ENCODE measurements at regions not wholly inside any gene's neighbourhood (a gene's known extent, or its start where the extent isn't known, plus 50 kb on each side); places are given as distances from the start of the nearest gene placed in this dataset.

DNA sequence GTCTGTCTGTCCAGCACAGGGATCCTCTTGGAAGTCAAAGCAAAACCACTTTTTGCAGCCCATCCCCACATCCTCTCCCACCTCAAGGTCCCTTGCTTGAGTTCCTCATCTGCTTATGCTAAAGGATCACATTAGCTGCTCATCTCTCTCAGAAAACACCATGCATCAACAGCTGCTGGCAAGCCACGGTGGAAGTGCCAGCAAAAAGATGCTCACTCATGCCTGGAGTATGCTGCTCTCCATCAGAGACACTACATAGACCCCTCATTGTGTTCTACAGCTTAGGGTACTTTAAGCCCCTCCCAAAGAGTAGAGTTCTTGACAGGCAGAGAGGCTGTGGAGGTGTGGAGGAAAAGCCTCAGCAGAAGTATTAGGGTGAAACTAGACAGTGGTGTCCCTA lies 94.6 kb upstream of the COL8A1 start:
- no peak for DNase-seq (ENCODE audit: extremely low read depth, low read depth)

DNA sequence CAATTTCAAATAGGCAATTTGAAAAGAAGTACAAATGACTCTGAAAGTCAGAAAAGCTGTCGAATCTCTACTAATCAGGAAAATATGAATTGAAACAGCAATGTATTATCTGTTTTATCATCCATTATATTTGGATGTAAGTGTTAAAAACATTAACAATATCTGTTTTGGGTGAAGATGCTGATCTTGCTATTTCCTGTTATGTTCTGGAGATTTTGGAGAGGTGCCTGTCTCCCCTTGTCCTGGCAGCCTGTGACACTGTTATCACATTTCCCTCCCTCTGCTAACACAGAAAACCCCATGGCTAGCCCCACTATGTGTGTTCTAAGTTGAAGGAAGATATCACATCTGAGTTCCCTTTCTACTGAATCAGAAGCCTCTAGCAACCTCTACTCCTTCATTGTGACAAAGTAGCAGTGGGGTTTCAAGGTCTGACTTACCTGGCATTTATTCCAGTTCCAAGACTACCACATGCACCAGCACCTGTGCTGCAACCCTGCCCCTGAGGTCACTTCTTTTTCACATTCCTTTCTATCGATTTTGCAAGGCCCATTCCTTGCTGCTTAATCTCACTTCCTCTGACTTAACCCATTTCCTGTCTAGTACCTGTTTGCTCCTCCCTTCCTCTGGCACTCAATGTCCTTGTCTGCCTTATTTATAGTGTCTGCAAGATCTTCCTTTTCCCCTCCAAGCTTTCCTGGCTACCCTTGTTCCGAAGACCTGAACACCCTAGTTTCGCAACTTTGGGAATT lies 95.5 kb upstream of the COL8A1 start:
- no peak for DNase-seq (ENCODE audit: extremely low read depth, low read depth)

DNA sequence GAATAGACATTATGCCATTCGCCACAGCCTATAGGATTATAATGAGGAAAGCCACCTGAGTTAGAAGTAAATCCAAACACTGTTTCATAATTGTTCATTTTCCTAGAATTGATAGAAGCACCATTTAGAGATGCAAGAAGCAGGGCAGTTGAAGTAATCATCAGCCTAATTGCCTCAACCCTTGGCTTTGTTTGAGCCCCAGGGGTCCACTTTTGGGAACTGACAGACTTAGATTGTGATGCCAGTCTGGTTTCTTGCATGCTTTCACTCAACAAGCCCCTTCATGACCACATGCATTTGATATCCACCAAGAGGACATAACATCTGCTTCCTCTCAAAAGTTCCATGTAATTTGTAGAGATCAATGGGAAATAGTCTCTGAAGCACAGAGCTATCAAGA lies 97.2 kb upstream of the COL8A1 start:
- no peak for DNase-seq (ENCODE audit: extremely low read depth, low read depth)

DNA sequence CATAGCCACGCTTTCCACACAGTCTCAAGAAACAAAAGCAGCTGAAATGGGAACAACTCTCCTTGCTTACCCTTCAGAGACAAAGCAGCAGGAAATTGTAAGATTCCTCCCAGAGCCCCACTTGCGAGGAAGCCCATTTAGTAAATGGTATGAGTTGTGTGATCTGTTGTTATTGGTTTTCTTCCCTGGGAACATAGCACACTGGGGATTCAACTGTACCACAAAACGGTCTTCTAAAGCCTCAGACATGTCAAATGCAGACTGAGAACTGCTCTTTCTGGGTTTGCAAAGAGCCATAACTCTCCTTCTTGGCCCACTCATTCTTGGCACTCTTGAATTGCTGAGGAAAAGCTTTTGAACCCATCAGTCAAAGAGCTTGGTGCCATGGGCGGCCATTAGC lies 101.0 kb upstream of the COL8A1 start:
- DNase-seq (ENCODE audit: extremely low read depth, low read depth), result no peak

DNA sequence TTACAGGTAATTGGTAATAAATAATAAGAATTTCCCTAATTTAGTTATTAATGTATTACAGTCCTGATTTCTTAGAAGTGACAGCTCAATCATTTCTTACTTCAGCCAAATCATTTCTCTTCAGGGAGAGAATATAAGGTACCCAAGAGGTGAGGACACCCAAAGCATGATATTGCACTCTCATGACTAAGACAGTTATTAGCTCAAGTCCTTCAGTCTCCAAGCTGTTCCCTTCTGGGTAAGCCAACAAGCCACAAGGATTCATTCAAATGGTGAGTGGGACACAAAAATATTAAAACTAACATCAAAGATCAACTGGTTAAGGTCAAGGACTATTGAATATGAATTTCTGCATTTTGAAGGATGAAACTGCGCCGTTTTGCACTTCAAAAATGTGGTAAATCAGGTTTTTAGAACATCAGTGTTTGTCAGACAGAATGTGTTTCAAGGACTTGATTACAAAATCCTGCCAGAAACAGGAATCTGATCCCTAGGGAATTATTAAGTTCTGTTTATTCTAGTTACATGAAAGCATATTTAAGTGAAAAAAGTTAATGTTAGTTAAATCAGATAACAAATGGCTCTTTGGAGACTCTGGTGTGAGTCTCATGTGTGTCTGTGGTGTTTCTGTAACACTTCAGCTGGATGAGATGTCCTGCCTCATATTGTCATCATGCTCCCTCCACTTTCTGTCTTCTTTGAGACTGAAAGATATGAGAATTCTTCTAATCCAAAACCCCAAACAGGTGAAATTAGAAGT lies 101.7 kb upstream of the COL8A1 start:
- no peak for DNase-seq (ENCODE audit: extremely low read depth, low read depth)

DNA sequence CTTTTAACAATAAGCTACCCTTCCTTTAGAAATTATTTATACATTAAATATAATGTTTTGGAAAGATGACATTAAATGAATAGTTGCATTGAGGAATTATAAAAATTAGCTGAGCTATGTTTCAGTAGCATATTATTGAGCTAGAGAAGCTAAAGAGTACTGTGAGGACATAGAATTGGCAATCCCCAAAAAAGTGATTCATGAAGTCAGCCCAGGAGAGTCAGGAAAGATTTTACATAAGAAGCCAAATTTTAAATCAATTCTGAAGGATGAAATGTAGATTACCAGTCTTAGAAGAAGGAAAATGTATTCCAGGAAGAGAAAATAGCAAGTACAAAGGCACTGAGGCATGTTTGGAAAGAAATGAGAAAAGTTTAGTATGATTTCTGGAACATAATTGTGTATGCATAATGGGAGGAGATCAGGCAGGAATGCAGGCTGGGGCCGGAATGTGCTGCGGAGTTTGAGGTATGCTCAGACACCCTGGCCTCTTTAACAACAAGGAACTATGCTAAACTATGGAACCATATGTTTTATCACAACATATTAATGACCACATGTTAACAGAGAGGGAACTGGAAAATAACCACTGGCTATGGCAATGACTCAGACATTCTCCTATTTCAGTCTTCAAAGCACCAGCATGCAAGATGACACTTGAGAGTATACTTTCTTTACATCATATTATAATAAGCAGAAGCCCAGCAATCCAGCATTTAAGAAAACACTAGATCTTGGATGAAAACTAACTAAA lies 103.3 kb upstream of the COL8A1 start:
- DNase-seq (ENCODE audit: extremely low read depth, low read depth), result peak; percentile 54

DNA sequence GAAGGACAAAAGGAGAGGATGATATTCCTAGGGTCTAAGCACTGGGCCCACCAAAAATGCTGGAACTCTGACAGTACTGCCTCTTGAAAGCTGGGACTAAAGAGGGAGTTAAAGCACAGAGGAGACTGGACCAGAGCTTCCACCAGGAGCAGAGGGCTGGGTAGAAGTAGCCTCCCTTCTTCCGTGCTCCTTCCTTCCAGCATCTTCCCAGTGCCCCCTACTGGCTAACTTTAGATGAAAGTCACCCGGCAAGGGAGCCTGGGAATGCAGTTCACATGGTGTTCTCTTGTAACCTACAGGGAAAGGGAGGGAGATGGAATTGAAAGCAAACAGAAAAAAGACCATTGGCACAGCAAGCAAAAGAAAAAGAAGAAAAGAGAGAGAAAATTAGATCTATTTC lies 106.1 kb upstream of the COL8A1 start:
- peak; percentile 87 for DNase-seq (ENCODE audit: extremely low read depth, low read depth)

DNA sequence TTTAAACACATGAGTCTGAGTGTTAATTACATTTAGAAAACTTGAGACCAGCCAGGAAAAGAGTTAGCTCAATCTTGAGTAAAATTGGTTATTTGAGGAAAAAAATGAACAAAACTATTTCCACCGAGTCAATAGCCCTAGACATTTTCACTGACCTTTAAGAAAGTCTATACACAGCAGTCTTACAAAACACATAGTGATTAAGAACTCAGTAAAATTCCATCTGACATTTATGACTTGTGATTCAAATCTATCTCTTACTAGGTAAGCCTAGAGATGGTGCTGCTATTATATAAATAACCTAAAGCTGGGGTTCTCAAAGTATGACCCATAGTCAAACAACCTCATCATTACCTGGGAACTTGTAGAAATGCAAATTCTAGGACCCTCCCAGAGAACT lies 109.1 kb upstream of the COL8A1 start:
- no peak for DNase-seq (ENCODE audit: extremely low read depth, low read depth)

DNA sequence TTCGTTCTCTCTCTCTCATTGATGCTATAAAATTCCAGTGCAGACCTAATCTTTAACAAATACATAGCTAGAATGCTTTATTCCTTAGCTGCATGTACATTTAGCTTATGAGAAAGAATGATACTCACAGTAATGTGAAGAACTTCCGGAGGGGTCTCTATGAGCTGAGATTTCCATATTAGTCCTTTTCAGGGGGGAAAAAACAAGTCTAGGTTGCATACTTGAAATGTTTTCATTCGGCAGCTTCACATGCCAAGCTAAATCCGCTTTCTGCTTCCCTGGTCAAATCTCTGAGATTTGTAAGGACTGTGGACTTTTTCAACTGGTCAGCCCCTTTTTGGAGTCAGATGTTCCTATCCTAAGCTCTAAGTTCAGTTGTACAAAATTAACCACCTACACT lies 111.5 kb upstream of the COL8A1 start:
- no peak for DNase-seq (ENCODE audit: extremely low read depth, low read depth)

DNA sequence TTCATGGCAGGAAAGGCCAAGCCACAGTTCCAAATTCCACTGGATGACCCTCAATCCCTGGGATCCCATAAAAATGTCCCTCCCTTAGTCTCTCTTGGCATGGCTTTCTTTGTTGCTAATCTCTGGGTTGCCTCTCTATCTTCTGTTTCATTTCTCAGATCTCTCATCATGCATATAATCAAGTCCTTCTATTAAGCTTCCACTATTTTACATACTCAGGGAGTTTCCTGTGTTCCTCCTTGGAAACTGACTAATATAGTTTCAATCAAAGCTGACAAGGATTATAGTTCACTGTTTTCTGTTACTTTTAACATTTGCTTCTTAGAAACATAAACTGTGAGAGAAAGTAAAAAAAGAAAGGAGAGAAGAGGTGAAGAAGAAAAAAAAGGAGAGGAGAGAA lies 113.8 kb upstream of the COL8A1 start:
- no peak for DNase-seq (ENCODE audit: extremely low read depth, low read depth)

DNA sequence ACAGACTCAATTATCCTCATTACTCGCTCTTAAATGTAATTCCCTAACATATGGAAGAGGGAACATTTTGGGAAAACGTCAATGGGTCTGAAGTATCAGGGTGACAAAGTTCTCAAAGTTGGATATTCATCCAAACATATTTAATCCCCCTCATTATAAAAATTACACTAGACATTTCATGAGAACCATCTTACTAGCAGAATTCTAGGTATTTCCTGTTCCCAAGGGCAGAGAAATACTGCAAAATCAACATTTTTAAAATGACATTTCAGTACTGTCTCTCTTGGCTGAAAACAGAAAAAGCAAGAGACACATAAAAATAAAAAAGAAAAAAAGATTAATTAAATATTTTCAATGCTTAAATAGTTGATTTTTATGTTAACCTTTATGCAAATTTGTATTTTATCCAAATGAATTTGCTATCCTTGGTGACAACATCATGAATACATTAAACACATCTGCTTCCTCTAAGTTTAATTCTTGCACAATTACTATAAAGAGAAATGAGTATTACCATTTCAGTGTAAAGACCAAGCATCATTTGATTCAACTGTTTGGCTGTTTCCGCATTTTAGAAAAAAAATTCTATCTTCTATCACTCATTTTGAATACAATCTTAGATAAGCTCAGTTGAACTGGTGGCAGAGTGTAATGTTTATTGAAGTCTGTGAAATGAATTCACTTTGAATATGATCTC lies 114.8 kb upstream of the COL8A1 start:
- no peak for DNase-seq (ENCODE audit: extremely low read depth, low read depth)

DNA sequence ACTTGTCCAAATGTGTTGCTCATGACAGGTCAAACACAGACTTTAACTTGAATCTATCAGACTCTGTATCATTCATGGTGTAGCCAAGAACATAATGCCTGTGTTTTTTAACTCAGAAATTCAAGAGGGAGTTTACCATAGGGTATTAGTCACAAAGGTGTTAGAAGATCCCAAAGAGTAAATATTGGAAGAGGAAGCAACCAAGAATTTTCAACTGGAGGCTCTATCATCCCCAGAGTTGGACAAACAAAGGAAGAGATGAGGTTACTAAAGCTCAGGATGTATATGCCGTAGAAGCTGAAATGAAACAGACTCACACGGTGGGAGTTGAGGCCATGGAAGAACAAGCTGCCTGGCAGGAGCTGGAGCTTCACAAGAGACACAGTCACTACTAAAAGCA lies 116.2 kb upstream of the COL8A1 start:
- no peak for DNase-seq (ENCODE audit: extremely low read depth, low read depth)

DNA sequence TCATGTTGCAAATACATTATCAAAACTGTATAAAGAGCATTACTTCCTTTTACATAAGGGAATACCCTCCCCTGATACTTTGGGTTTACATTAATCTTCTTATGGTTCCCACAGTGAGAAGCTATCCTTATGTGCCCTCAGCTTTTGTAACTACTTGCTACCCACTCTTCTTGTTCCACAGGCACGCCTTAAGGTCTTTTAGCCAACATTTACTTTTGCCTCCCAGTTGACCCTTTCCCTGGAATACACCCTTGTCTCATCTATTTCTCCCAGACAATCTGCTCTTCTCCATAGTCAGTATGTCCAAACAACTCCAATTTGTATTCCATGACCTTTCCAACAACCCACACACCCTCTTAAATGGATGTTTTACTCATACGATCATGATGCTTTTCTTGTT lies 116.8 kb upstream of the COL8A1 start:
- no peak for DNase-seq (ENCODE audit: extremely low read depth, low read depth)

DNA sequence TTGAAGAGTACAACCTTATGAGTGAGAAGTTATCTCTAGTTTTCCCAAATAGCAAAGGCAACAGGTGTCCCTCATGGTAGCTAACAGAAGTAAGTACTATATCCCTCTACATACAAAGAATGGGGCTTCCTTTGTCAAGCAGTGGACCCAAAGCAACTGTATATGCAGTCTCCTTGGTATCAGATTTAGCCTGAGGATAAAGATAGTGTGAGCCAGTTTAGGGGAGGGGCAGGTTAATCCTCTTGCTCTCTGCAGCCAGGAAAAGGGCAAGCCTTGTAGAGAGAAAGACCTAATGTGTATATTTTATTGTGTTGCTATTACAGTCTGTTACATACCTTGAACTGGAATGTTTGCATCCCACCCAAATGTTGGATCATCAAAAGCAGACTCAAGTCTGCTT lies 117.9 kb upstream of the COL8A1 start:
- no peak for DNase-seq (ENCODE audit: extremely low read depth, low read depth)

DNA sequence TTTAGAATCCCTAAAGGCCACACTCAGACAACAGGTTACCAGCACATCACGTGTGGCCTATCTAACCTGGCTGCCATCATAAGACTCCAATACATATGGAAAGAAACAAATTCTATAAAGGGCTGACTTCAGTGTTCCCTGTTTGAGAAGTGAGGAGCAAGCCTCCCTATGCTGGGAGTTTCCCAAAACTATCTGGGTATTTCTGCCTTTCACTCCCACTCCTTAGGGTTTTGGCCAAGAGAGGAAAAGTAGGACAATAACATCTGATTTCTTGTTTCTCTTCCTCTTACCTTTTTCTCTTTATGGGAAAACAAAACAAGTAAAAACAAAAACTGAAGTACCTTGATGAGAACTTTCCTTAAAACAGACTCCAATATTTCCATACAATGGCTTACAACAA lies 121.5 kb upstream of the COL8A1 start:
- DNase-seq (ENCODE audit: extremely low read depth, low read depth), result no peak

DNA sequence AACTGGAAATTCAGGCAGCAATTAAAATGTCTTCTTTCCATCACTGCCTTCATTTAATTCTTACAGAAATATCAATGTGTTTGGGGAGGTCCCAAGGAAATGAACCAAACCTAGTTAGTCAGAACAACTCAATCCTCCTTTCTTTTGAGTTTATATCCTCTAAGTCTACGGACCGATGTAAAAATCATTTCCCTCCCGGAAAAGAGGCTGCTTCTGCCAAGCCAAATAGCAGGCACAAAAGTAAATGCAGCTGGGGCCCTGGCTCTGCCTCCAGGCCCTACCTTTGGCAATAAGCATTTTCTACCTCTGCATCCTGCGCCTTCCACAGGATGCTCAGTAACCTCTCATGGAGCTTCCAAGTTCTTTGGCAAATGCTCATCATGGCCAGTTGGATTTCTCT lies 122.5 kb upstream of the COL8A1 start:
- no peak for DNase-seq (ENCODE audit: extremely low read depth, low read depth)

DNA sequence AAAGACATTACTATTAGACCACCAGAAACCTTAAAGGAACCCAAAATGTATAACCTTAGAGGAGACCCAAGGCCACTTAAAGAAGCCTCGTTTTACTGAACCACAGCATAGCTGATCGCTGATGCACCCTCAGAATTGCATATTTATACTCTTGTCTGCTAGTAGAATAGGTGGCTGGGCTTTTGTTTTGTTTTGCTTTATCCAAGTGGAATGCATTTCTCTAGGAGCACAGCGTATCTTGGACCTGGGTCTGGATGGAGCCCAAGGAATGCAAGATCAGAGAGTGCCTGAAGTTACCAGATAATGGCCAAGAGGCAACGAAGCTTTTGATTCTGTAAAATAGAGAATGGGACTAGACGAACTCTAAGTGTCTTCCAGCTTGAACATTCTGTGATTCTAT lies 129.2 kb upstream of the COL8A1 start:
- no peak for DNase-seq (ENCODE audit: extremely low read depth, low read depth)

DNA sequence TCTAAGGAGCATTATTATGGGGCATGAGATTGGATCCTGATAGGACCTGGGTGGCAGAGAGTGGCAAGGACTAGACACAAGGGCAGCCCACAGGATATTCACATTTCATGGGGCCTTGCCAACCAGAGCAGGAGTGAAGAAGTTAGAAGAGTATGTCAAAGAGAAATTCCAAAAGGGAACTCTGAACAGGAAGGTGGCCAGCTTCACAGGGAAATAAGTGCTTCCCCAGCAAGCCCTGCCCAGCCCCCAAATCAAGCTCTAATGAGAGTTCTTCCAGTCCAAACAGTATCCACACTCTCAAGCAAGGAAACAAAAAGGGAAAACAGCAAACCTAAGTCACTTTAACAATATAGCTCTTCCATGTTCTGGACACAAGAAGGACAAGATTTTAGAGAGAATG lies 130.2 kb upstream of the COL8A1 start:
- no peak for DNase-seq (ENCODE audit: extremely low read depth, low read depth)

DNA sequence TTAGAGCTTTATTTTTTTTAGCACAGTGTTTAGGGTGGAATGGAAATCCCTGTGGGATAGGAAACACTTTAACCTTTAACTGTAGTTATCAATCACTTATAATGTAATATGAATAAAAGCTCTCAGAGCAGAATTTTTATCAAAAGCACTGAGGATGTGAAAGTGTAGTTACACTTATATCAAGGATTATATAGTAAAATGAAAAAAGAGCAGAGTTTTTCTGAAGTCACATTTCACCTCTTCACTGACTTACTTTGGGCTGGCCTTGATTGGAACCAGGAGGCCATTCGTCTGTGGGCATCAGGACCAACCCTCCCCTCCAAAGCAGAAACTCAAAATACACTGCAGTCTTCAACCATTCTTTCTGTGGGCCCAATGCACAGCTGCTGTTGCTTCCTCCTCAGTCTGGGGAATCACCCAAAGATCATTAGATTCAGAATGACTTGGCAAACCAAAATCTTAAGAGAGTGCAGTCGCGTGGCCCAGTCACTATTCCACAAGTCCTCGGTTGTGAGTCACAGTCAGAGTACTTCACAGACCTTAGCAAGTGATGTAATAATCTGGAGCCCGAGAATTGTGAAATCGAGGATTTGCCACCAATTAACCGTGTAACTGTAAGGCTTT lies 132.6 kb upstream of the COL8A1 start:
- DNase-seq (ENCODE audit: extremely low read depth, low read depth), result peak; percentile 97

DNA sequence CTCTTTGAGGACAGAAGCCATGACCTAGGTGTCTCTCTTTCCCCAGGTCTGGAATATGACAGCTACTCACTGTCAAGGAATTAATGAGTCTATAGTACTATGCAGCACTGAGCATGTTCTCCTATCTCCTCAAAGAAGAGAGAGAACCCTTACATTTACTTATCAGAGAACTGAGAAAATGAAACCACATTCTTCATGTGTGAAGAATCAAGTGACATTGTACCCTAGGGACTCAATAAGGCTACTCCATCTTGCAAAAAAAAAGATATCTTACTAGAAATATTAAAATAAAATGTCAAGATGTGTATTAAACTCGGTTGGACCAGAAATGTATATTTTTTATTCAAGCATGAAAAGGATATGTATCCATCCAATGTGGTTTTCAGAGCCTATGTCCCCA lies 133.2 kb upstream of the COL8A1 start:
- no peak for DNase-seq (ENCODE audit: extremely low read depth, low read depth)

DNA sequence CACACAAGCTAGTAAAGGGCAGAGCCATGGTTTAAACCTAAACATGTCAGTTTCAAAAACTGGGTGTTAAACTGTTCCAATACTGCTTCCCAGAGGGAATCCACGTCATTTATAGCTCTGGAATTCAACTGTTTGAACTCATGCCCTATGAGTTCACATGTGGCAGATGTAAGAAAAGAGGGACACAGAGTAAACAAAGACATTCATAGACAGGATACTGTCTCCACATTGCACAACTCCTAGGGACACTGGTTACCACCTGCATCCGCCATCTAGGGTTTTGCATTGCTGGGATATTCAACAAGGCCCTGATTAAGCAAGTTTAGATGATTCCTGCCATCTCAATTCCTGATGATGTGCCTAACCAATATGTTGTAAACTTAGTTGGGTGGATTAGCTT lies 134.1 kb upstream of the COL8A1 start:
- DNase-seq (ENCODE audit: extremely low read depth, low read depth), result peak; percentile 98
